Inflammatory macrophage (primary cell): ENCODE measurements at regions not wholly inside any gene's neighbourhood (a gene's known extent, or its start where the extent isn't known, plus 50 kb on each side); places are given as distances from the start of the nearest gene placed in this dataset.
A peak's percentile ranks its signal among the peaks of the same experiment; 100 is the strongest.

ENCODE experiments used
- DNase-seq, 2 donors: peaks; one replicate each; pipeline ENCODE4 v3.0.0-alpha.2; 2020 to 2022

DNA sequence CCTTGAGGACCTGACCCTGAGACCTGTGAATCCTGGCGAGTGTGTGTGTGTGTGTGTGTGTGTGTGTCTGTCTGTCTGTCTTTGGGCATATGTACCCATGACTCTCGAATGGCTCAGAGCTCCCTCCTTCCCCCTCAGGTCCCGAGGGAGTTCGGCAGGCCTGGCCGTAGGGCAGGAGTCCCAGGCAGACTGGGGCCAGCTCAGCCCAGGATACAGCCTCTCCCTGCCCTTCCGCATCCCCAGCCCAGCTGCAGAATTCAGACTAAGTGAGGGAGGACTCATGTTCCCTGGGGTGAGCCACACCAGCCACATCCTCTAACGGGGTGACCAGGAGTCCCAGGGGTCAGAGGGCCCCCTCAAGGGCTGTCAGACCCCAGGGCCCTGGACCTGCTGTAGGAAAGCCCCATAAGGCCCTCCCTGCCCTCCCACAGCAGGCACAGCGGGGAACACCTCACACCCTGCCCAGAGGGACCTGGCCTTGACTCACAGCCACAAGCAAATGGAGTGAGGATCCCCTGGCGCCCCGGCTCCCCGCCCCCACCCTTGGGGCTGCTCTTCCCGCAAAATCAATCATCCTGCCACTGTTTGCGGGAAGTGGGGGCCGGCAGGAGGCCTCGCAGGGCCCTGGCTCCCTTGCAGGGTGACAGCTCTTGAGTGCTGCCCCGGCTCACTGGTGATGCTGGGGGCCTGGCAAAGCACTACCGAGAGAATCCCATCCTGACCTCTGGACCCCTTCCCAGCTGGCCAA is 101.7 kb upstream of the CASZ1 start:
- DNase-seq, result no peak

DNA sequence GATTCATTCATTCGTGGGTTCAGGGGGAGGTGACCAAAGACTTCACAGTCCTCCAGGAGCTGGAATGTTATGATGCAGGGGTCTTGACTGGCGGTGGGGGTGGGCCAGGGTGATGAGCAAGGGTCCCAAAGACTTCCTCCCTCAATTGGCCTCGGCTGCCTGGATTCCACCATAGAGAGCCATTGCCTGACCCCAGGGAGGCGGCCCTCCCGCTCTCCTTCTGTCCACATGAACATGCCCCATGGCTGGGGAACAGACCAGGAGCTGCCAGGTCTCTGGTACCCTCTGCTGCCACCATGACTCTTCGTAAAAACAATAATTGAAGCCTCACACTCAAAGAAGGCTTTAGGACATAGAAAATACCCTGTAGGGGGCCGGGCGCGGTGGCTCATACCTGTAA is 102.5 kb upstream of the CASZ1 start:
- no peak for DNase-seq

DNA sequence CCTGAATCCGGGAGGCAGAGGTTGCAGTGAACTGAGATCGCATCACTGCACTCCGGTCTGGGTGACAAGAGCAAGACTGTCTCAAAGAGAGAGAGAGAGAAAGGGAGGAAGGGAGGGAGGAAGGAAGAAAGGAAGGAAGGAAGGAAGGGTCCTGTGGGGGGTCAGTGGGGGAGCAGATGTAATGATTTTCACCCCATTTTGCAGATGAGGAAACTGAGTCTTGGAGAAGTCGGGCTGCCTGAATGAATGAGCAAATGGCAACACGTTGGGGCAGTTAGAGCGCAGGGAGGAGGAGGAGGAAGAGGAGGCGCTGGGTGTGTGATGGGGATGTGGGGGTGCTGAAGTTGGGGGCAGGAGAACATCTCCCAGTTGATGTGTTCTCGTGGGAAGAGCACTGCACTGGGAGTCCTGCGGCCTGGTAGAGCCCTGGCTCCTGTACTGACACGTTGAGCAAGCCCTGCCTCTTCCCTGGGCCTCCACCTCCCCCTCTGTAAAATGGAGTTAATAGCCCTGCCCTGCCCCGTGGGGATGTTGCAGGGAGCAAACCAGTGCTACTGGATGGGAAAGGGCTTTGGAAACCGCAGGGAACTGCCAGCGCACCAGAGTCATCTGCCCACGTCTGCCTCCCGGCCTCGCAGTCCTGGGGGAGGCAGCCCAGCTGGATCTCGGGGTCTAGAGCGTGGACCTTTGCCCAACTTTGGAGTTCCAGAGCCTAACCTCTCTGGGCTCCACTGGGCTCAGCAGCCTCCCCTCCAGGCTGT is 103.2 kb upstream of the CASZ1 start:
- no peak for DNase-seq

DNA sequence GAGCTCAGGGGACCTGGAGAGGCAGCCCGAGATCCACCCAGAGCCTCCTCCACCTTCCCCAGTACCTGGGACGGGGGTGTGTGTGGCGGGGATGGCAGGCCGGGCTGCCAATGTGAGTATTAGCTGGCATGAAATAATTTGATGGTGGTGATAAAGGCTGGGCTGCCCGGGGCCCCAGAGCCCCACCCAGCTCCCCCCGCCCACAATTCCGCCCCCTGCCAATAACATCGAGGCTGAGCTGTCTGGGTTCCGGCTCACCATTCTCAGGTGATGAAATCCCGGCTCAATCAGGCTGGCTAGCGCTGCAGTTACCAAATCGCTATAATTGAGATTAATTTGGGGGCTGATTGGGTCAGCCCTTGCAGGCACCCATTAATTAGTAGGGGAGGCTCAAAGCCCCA is 103.8 kb upstream of the CASZ1 start:
- no peak for DNase-seq

DNA sequence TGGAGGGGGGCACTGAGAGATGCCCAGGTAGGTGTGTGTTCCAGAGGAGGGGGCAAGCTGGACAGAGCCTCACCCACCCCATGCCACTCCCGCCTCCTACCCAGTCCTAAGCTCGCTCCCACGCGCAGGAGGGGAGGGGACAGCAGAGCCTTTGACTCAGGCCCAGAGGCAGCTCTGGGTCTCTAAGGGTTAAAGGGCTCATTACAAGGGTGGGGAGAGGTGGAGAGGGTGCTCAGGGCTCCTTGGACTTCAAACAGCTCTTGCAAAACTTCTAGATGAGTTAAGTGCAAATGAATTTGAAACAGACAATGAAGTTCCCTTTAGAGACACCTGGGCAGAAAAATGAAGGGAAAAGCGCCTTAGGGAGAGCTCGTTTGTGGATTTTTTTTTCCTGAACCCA is 104.2 kb upstream of the CASZ1 start:
- no peak for DNase-seq

DNA sequence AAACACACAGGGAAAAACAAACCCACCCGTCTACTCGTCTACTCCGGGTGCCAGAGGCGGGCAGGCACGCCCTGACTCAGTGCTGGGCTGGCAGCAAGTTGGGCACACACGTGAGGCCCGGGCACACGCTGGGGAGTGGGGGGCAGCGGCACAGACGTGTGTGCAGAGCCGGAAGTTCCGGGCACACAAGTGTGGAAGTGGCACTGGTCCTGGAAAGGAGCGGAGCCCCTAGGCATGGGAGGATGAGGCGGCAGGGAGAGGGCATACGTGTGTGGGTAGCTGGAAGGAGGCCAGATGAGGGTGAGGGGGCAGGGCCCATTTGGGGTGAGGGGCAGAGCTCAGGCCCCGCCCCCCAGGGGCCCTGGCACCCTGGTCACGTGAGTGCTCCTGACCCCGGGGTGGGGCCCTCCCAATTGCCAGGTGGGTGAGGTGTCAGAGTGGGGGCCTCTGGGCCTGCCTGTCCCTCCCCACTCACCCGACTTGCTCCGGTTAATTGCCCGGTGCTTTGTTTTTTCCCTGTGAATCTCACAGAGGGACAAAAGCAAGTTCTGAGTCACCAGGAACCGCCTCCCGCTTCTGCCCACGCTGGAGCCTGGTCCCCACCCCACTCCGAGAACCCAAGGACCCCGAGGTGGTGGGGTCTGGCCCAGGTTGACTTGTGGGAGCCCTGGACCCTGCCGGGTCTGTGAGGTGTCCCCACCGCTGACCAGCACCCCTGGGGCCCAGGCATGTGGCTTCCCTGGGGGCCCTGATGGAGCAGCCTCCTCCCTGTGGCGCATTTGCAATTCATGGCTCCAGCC is 104.8 kb upstream of the CASZ1 start:
- no peak for DNase-seq

DNA sequence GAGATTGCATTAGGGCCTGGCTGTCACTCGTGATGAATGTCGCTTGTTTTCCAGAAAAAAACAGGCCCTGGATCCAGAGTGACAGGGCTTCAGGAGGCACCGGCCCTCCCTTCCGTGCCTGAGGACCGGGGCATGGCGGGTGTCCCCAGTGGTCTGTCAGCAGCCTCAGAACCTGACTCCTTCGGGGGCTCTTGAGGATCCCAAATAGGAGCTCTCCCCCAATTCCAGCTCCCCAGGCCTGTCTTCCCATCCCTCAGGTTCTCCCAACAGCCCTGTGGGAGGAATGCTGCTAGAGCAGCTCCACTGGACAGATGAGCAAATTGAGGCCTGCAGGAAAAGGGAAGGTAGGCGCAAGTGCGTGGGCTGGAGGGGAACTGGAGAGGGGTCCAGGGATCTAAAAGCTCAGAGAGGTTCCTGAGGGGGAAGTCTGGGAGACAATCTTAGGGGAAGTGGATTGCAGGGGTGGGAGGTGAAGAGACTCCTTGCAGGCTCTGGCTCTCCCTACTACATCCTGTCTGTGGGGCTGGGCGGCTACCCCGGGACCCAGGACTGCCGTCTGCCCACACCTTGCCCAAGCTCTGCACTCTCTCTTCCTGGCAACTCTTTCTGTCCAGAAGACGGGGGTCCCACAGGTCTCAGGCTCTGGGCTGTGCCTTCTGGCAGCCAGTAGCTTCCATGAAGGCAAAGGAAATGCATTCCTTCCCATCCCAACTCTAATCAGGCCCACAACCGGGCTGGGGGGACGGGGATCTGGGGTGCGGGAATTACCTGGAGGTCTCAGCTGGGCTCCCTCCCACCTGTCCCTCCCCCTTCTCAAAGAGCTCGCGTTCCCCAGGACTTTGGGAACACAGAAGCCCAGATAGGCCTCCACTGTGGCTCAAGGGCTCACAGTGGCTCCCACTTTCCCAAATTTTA is 105.7 kb upstream of the CASZ1 start:
- peak; percentile 67 to 70 for DNase-seq

DNA sequence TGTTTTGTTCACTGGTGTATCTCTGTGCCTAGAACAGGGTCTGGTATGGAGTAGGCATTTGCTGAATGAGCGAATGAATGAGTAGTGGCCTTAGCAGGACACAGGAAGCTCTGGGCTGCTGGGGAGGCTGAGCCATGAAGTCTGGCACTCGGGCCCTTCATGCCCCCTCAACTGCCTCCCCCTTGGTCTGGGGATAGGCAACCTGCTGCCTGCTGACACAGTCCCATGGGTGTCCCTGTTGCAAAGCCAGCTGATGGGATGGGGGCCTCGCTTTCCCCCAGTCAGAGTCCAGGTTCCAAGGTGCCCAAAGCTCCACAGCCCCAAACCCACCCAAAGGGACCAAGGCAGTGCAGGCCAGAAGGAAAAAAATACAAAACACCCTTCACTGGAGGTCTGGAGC is 107.0 kb upstream of the CASZ1 start:
- DNase-seq, result no peak

DNA sequence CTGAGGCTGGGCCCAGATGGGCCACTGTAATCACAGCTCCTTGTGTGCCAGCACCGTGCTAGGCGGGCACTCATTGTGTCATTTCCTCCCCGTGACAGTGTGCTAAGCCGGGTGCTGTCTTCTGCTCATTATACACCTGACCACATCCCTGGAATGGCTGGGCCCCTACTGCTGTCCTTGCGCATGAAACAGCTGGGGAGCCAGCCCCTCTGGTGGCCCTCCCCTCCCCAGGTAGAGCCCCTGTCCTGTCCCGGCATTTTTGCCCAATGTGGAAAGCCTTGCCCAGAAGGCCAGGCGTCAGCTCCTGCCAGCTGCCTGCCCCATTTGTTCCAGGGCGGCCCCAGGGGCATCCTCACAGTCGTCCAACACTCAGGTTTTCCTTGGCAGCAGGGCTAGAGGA is 107.4 kb upstream of the CASZ1 start:
- DNase-seq, result peak; percentile 25 to 69

DNA sequence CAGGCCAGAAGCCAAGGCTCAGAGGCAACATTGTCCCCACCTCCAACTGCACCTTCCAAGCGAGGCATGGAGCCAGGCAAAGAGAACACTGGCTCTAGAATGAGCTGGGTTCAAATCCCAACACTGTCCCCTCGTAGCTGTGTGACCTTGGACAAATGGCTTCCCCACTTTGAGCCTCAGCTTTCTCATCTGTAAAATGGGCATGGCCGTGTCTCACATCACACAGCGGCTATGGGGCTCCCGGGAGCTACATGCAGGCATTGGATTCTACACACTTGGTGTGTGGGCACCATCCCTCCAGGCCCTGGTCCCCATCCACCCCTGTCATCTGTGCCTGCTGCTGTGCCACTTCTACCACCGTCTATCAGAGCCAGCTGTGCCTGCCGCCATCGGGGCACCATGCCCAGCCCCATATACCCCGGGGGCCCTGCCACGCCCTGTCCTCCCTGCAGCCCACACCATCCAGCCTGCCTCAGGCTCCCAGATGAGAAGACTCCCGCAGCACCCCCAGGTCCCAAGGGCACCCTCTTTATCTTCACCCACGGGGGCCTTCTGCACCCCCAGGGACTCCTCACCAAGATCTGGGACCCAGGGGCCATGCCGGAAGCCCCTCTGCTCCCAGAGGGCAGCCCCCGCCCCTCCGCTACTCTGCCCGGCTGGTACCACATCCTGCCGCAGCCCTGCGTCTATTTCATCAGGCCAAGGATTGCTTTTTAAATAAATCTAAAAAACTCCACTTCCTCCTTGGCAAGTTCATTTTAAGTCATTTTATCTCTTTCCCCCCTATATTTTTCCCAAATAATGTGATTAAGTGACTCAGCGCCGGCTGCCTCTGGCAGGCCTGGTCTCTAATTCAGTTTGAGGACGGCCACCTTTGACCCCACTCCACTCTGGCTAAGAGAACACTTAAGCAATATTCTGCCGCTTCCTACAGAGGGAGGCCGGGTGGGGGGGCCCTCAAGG is 107.8 kb upstream of the TARDBP start:
- DNase-seq, result peak; percentile 36 to 52

DNA sequence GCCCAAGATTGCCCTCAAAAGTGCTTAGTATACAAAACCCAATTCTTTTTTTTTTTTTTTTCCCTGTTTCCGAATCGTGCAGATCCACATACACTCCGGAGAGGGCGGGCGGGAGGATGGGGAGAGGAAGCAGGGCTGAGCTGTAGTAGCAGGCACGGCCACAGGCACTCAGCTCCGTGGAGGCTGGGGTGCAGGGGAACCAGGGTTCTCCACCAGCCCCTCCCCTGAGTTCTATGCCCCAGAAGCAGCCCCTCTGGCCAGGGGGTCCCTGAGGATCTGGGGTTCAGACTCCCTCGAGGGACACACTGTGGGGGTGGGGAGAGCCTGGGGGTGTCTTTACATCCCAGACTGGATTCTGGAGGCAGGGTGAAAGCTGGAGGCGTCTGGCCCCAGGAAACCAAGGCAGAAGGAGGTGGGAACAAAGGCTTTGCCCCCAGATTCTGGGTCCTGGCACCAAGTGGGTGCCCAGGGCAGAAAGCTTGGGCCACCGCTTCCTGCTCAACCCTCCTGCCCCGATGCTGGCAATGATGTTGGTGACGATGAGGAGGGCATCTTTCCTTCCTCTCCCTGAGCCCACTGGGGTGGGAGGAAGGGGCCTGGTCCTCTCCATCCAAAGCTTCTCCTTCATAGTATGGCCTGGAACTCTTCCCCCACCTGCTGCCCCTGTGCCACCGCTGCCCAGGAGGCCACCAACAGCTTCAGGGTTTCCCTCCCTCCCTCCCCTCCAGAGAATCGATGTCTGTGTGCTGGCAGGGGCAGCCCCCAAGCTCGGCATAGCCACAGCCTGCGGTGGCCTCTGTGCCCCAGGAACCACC is 106.4 kb upstream of the TARDBP start:
- no peak for DNase-seq

DNA sequence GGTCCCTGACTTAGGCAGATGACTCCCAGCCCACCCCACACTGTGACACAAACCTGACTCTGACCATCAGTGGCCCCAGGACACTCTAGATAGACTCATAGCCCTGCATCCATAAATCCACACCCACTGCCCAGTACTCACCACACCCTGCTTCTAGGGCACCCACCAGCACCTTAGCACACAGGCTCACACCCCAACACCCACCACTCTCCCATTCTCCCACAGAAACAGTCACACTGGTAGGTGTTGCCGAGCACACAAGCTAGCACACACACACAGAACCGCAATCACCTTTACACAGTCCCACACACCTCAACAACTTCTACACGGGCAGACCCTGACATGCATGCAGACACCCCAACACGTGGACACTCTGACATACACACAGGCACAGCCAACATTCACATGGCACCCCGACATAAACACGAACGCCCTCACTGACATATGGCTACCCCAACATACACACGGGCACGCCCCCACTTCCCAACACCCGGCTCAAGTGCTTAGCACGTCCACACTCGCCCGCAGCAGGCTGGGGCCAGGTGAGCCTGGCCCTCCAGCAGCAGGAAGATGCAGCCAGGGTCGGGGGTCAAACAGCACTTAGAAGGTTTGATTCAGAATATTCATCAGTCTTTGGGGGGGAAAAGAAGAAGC is 105.5 kb upstream of the TARDBP start:
- DNase-seq, result no peak

DNA sequence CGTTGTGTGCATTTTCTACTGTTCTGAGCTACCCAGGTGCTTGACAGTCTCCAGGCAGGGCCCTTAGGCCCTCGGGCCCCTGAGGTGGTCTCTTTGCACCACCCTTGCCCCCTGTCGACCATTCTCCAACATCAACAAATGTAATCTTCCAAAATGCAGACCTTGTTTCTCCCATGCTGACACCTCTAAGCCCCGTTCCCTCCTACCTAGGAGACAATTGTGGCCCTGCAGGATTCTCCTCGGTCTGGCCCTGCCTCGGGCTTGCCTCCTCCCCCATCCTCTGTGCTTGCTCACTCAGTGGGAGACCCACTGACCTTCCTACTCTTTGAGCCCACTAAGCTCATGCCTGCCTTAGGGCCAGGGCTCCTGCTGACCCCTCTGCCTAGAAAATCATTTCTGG is 104.2 kb upstream of the TARDBP start:
- DNase-seq, result no peak

DNA sequence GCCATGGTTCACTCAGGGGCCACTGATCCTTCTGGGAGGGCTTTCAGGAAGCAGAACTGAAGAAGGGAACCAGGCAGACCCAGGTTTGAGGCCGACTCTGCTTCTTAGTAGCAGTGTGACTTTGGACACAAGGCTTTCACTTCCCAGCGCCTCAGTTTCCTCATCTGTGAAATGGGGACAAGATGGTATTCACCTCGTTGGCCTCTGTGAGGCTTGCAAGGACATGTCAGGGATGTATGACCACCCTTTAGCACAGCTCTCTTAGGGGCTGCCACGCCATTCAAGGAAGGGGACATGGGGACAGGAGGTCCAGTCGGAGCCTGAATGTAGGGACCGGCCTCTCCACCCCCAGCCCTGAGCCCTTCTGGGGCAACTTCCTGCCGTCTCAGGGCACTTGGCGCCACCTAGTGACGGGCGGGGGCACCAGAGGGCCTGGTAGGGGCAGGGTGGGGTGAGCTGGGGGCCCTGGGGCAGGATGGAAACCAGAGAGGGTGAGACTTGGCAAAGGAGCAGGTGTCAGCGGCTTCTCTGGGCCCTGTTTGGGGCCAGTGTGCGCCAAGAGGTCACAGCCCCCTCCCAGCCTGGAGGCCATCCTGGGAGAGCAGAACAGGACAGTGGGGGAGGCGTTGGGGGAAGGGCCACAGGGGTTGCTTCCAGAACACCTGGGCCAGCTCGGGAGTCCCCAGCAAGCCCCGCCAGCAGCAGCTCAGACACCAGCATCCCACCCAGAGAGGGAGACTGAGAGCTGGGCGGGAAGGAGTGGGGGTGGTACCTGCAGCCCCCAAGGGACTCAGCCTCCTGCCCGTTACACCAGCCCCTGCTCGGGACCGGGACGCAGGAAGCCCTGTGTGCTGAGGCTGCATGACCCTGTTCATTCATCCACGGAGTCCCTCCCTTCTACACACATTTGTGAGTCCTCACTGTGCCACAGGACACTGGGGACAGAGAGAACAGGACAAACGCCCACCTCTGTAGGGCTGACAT is 102.5 kb upstream of the TARDBP start:
- peak; percentile 35 to 59 for DNase-seq

DNA sequence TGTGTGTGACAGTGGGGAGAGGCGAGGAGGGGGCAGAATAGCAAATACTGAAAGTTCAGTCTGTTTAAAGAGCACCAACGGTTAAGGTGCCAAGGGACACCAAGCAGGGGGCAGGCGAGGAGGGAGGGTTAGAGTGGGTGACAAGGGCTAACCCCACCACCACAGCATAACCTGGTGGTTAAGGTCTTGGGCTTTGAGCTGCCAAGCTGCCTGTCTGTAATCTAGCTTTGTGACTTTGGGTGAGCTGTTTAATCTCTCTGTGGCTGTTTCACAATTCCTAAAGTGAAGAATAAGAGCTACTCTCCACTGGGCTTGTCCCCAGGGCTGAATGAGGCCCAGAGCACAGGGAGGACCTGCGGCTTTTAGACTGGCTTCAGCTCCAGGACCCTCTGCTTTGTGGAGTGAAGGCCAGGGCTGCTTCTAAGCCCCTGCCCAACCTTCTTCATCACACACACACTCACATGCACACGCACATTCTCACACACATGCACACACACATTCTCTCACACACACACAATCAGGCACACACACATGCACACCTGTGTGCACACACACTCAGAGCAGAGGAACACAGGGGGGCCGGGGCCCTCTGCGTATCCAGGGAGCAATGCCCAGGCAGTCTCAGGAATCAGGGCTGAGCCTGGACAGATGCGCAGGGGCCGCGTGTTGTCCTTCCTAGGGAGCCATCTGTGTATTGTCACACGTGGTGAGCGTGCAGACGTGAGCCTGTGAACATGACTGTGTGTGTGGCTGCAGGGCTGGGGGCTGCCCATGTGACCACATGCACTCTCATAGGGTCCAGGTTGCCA is 101.6 kb upstream of the TARDBP start:
- no peak for DNase-seq

DNA sequence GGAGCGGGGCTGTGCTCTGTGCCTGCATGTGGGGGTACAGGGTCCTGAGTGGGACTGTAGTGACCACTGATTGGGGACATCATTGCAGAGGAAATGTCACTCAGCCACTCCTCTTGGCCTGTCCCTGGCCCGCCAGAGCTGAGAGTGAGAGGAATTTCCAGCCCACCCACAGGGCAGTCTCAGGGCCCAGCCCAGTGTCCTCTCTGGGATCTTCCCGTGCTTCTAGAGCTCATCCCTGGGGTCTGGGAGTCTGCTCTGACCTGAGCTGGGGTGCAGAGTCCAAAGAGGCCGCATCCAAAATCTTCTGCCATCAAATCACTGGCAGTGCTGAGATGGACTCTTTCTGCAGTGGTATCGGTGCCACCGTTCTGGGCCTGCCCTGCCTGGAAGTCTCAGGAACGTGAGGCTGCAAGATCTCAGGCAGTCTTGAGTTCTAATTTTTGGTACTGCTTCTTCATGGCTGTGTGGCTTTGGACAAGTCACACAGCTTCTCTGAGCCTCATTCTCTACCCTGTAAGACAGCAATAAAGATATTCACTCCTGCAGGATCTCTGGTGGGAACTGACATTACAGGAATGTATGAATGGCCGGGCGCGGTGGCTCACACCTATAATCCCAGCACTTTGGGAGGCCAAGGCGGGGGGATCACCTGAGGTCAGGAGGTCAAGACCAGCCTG is 100.8 kb upstream of the TARDBP start:
- DNase-seq, result no peak

DNA sequence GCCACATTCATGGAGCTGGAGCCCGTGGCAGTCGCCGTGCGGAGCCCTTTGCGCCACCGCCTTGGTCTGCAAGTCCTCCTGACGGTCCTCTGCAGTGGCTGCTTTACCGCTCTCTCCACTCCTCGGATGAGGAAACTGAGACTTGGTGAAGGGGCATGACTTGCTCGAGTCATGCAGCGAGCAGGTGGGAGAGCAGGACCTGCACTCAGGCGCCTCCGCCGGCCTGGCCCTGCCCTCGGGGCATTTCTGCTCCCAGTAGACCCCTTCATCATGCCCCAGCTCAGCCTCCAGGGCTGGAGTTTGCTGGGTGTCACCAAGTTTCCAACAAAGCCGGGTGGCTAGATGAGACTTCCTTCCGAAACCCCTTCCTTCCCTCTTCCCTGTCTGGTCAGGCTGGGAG is 100.0 kb upstream of the TARDBP start:
- no peak for DNase-seq
